Hypothalamus (tissue), 51 donors: ENCODE measurements at regions not wholly inside any gene's neighbourhood (a gene's known extent, or its start where the extent isn't known, plus 50 kb on each side); places are given as distances from the start of the nearest gene placed in this dataset.
"Not testable (repeated sequence)": the region's sequence is repeated elsewhere in the genome, so short reads cannot be mapped to it uniquely, and the experiment has no call there.

ENCODE experiments used
- DNase-seq, 51 donors: peaks; one replicate each; lab custom pipeline; 2025; lab: John Stamatoyannopoulos, UW

GRCh38 chr11:39462506-39462905 is 1996.9 kb downstream of the LRRC4C start:
- DNase-seq, result peak in 1 of 51 donors; percentile 3

DNA sequence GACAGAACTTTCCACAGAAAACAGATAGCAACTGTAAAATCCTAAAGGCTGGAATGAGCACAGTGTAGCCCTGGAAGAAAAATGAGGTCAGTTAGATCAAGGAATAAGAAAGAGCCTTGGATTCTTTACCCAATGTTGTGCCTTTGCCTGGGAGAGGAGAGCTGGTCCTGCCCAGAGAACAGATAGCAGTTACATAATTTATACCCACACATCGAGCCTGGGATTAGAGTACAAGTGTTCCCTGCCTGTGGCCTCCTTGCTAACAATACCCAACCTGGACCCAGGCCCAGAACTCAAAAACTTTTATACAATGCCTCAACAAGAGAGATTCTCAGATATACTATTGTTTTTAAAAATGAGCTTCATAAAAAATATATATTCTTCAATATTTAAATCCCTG is 1998.4 kb downstream of the LRRC4C start:
- DNase-seq, result peak in 17 of 51 donors; percentile 3 to 62 (median 12)

DNA sequence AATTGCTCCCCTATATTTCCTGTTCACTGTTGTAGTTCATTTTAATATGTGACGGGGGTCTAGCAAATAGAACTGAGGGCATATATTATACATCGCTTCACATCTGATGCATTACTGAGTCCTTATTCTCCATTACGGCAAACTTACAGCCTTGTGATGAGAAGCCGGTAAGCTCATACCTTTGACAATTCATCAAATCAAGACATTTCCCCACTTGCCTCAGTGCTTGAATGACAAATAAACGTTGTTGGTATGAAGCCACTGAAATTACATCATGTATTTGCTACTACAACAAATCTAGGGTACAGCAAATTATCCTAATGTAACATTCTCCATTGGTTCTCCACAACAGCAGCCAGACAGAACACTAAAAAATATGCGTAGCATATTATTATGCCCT is 1999.8 kb downstream of the LRRC4C start:
- no peak for DNase-seq

DNA sequence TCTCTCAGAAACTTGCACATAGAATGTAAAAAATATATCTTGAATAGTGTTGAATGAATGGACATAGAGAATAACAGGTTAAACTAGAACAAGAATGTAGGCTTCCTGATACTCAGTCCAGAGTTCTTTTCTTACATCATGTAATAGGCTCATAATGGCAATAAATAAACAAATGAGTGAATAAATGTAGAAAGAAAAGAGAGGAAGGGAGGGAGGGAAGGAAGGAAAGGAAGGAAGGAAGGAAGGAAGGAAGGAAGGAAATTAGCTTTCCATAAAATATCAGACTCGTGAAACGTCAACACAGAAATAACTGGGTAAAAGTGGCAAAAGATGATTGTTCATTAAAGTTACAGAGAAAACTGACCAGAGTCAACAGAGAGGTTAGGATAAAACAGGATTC is 2001.0 kb downstream of the LRRC4C start:
- DNase-seq, result no peak

- DNase-seq, result no peak
These were observed 2015.9 kb downstream of the LRRC4C start for GRCh38 chr11:39443424-39444022.

DNA sequence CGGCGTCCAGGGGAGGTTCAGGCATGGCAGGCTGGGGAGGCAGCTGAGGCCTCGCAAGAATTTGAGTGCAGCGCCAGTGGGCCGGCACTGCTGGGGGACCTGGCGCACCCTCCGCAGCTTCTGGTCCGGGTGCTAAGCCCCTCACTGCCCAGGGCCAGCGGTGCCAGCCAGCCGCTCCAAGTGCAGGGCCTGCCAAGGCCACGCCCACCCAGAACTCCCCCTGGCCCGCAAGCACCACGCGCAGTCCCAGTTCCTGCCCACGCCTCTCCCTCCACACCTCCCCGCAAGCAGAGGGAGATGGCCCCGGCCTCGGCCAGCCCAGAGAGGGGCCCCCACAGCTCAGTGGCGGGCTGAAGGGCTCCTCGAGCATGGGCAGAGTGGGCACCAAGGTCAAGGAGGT is 2017.3 kb downstream of the LRRC4C start:
- DNase-seq, result no peak

- DNase-seq, result no peak
These were observed 2023.8 kb downstream of the LRRC4C start for GRCh38 chr11:39435641-39436040.

DNA sequence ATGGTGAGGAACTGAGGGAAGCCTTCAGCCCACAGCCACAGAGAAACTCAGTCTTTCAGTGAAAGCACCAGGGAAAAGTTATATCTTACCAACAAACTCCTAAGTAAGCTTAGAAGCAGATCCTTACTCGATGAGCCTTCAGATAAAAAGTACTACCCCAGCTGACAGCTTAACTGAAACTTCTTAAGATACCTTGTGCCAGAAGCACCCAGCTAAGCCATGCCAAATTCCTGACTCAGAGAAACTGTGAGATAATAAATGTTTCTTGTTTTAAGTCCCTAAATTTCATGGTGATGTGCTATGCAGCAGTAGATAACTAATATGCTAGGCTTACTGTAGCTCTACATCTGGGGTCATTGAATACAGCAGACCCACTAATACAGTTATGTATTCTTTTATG is 2025.0 kb downstream of the LRRC4C start:
- DNase-seq, result no peak

DNA sequence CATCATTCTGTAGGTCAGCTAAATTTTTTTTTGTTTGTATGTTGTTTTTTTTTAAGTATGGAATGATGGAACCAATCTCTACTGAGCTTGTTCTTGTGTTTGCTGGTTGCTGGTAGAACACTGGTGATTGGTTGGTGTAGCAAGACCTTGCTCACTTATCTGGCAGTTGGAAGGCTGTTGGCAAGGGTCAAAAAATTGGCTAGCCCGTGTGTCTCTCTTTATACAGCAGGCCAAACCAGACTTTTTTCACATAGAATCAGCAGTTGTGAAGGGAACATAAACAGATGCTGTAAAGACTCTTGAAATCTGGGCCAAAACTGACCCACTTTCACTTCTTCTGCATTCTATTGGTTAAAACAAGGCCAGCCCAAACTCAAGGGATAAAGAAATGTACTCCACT is 2026.5 kb downstream of the LRRC4C start:
- no peak for DNase-seq

GRCh38 chr11:39425226-39425625 is 2034.2 kb downstream of the LRRC4C start:
- DNase-seq, result no peak

- no peak for DNase-seq
These were observed 2047.3 kb downstream of the LRRC4C start for GRCh38 chr11:39412117-39412516.

- DNase-seq, result no peak
These were observed 2073.5 kb downstream of the LRRC4C start for GRCh38 chr11:39385911-39386310.

DNA sequence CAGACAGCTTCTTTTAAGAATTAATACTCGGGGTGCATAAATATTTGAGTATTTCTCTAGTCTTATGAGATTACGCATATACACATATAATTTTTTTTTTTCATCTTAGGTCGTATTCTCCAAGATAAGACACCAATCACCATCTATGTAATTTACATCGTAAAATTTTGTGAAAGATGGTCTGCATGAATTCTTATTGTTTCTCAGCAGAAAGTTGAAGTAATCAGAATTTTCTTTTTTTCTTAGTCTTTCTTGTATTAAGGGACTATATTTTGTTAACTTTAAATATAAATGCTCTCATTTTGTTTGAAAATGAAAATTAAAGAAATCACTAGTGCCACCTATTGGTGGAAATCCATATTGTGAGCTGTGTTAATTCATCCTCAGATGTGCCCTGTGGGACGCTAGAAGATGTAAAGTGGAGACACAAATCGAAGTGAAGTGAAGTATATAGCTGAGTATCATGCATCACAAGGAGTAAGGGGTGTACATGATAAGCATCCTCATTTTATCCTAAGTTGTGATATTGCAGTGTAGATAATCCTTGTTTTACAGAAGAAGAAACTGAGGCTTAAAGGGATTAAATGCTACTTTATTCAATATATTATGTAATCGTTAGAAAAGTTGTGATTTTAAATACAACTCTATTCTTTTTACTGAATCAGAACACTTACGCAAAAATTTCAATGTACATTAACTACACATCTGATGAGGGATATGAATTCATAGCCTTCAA is 2084.3 kb downstream of the LRRC4C start:
- DNase-seq, result peak in 1 of 51 donors; percentile 22

GRCh38 chr11:39367534-39367933 is 2091.9 kb downstream of the LRRC4C start:
- no peak for DNase-seq

- peak in 1 of 51 donors; percentile 1 for DNase-seq
These were observed 2093.5 kb downstream of the LRRC4C start for GRCh38 chr11:39365809-39366436.

- no peak for DNase-seq
These were observed 2095.9 kb downstream of the LRRC4C start for GRCh38 chr11:39363571-39363970.

GRCh38 chr11:39361557-39361956 is 2097.9 kb downstream of the LRRC4C start:
- no peak for DNase-seq

GRCh38 chr11:39345834-39346442 is 2113.5 kb downstream of the LRRC4C start:
- peak in 2 of 51 donors; percentile 1 to 10 for DNase-seq

- no peak for DNase-seq
These were observed 2118.0 kb downstream of the LRRC4C start for GRCh38 chr11:39341461-39341860.

GRCh38 chr11:39333006-39333405 is 2126.4 kb downstream of the LRRC4C start:
- not testable (repeated sequence) for DNase-seq

DNA sequence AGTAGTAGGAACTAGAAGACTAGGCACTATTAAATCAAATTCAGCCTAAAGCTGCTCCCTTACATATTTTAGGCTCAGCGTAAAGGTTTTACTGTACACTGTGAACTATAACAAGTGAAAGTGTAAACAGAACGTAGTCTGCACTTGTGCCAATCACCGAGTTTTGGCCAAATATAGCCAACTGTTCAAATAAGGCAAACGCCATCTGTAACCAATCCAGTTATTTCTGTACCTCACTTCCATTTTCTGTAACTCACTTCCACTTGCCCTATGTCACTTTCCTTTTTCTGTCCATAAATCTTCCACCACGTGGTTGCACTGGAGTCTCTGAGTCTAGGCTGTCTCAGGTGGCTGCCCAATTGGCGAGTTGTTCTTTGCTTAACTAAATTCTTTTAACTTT is 2132.2 kb downstream of the LRRC4C start:
- DNase-seq, result no peak

DNA sequence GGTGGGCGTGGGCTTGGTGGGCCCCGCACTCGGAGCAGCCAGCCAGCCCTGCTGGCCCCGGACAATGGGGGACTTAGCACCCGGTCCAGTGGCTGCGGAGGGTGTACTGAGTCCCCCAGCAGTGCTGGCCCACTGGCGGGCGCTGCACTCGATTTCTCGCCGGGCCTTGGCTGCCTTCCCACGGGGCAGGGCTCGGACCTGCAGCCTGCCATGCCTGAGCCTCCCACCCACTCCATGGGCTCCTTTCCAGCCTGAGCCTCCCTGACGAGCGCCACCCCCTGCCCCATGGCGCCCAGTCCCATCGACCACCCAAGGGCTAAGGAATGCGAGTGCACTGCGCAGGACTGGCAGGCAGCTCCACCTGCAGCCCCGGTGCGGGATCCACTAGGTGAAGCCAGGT is 2147.6 kb downstream of the LRRC4C start:
- DNase-seq, result not testable (repeated sequence)
